PC-3 (cell line): ENCODE measurements at regions not wholly inside any gene's neighbourhood (a gene's known extent, or its start where the extent isn't known, plus 50 kb on each side); places are given as distances from the start of the nearest gene placed in this dataset.

Experiments
- ATAC-seq: fragments of 200-7000 bp; cut with Tn5 transposase; 2 replicates; pipeline ENCODE4 v1.9.1; 2020; ENCODE audit warnings: mild to moderate bottlenecking, moderate library complexity
- BruUV-seq: library from RNA; stranded (reverse); fragments of 400-500 nt; replicated peaks from 2 replicates; lab custom pipeline; 2021; lab: Mats Ljungman, UMichigan
- CTCF ChIA-PET: fragments of 300-600 bp; sonication (Branson Sonifier 250); formaldehyde crosslinking; loops from one replicate; lab custom pipeline; 2022; ENCODE audit warnings: antibody characterized with exemption; lab: Charles Lee
- POLR2A ChIA-PET: fragments of 300-600 bp; sonication (Branson Sonifier 250); formaldehyde crosslinking; loops from one replicate; lab custom pipeline; 2022; ENCODE audit warnings: antibody characterized with exemption; ENCODE audit not compliant: unreplicated experiment; lab: Charles Lee
- DNase-seq: peaks from one replicate; pipeline ENCODE4 v3.0.0-alpha.2; 2015
- H2AFZ ChIP-seq: fragments of 300-600 bp; sonication (generic); 2 replicates; pipeline ENCODE4 v1.6.0; 2016; ENCODE audit warnings: antibody characterized with exemption, low read length
- H3F3A ChIP-seq: fragments of 300-600 bp; sonication (generic); one replicate; pipeline ENCODE4 v1.6.0; 2017; ENCODE audit warnings: antibody characterized with exemption, low read length, control low read depth, mild to moderate bottlenecking; ENCODE audit not compliant: unreplicated experiment
- H3K27ac ChIP-seq: fragments of 300-600 bp; sonication (generic); 2 replicates; pipeline ENCODE4 v1.5.1; 2016; ENCODE audit warnings: mild to moderate bottlenecking, low read length
- H3K27me3 ChIP-seq: fragments of 300-600 bp; sonication (generic); 2 replicates; pipeline ENCODE4 v1.6.1; 2016; ENCODE audit warnings: low read length, mixed read lengths
- H3K36me3 ChIP-seq: fragments of 300-600 bp; sonication (generic); 2 replicates; pipeline ENCODE4 v1.6.1; 2016; ENCODE audit warnings: low read depth, mixed run types, low read length, mixed read lengths
- H3K4me1 ChIP-seq: fragments of 300-600 bp; sonication (generic); 2 replicates; pipeline ENCODE4 v1.5.1; 2016; ENCODE audit warnings: low read length; ENCODE audit not compliant: insufficient read depth
- H3K4me2 ChIP-seq: fragments of 300-600 bp; sonication (generic); 2 replicates; pipeline ENCODE4 v1.6.0; 2016; ENCODE audit warnings: low read length
- H3K4me3 ChIP-seq: fragments of 300-600 bp; sonication (generic); 2 replicates; pipeline ENCODE4 v1.5.1; 2016; ENCODE audit warnings: mild to moderate bottlenecking, low read length, mixed read lengths
- H3K79me2 ChIP-seq: fragments of 300-600 bp; sonication (generic); 2 replicates; pipeline ENCODE4 v1.6.1; 2017; ENCODE audit warnings: low read length, mixed read lengths
- H3K9ac ChIP-seq: fragments of 300-600 bp; sonication (generic); 2 replicates; pipeline ENCODE4 v1.6.0; 2016; ENCODE audit warnings: mild to moderate bottlenecking, low read length
- H3K9me2 ChIP-seq: fragments of 300-600 bp; sonication (generic); replicated peaks from 2 replicates; pipeline ENCODE4 v1.6.1; 2016; ENCODE audit warnings: mixed run types, low read length, mixed read lengths
- H3K9me3 ChIP-seq: fragments of 300-600 bp; sonication (generic); 2 replicates; pipeline ENCODE4 v1.6.1; 2016; ENCODE audit warnings: low read length, mixed read lengths
- H4K20me1 ChIP-seq: fragments of 300-600 bp; sonication (generic); 2 replicates; pipeline ENCODE4 v1.6.1; 2016; ENCODE audit warnings: low read length, mixed read lengths
- CTCF ChIP-seq: fragments of 300-600 bp; sonication (generic); conservative IDR thresholded peaks from 2 replicates; pipeline ENCODE4 v1.5.1; 2017; ENCODE audit warnings: antibody characterized with exemption, low read depth, mild to moderate bottlenecking, low read length
- EZH2 ChIP-seq: fragments of 300-600 bp; sonication (generic); IDR thresholded peaks from one replicate; pipeline ENCODE4 v1.6.1; 2017; ENCODE audit warnings: antibody characterized with exemption, mild to moderate bottlenecking, low read length; ENCODE audit not compliant: unreplicated experiment
- EZH2phosphoT487 ChIP-seq: fragments of 300-600 bp; sonication (generic); IDR thresholded peaks from 2 replicates; pipeline ENCODE4 v1.6.1; 2018; ENCODE audit warnings: mild to moderate bottlenecking, antibody characterized with exemption, low read length, borderline replicate concordance
- intact Hi-C: fragments of 100-400 bp; cut with micrococcal nuclease; formaldehyde crosslinking; loops from 2 replicates; pipeline ENCODE4 v1.9.0; 2023

- H3K79me2 ChIP-seq: no peaks in the 10 kb centered on the region
- no peaks in the 10 kb centered on the region for H3K9me2 ChIP-seq
- TF ChIP-seq CTCF: no peak
- TF ChIP-seq EZH2phosphoT487: no peak
- no peak for TF ChIP-seq EZH2
- H3K36me3 ChIP-seq: no peaks in the 10 kb centered on the region
- H3K9ac ChIP-seq: no peak overlapping the region
- BruUV-seq: no TSS peak
- H3K4me3 ChIP-seq: no peak overlapping the region
- H3K4me2 ChIP-seq: no peak overlapping the region
- peak; percentile 74 for DNase-seq
- H3F3A ChIP-seq: no peaks in the 10 kb centered on the region
- intact Hi-C loops: loop anchor here (10.0 kb wide), 1 partner anchor 131 kb away; no protein-coding TSS in a partner anchor
- H3K4me1 ChIP-seq: 0 out of 2 replicates have a peak, but pooled peaks cover 4% of the 10 kb centered on the region
- H3K27ac ChIP-seq: no peak overlapping the region
- no peaks in the 10 kb centered on the region for H3K9me3 ChIP-seq
- H3K27me3 ChIP-seq: no peaks in the 10 kb centered on the region
- H4K20me1 ChIP-seq: no peaks in the 10 kb centered on the region
- ChIA-PET POLR2A (interaction anchor here (0.6 kb wide), 1 partner anchor 22 kb away, joined by 4 read pairs; no protein-coding TSS in a partner anchor), CTCF (interaction anchor here (0.6 kb wide), 1 partner anchor 129 kb away, joined by 6 read pairs; no protein-coding TSS in a partner anchor)
- ATAC-seq: peak; percentile 99
- no peak overlapping the region for H2AFZ ChIP-seq
Observed at GRCh38 chr18:72235422-72235821, 308.7 kb downstream of the CBLN2 start.

- TF ChIP-seq EZH2phosphoT487: no peak
- no peak for TF ChIP-seq EZH2
- TF ChIP-seq CTCF: no peak
- BruUV-seq: no TSS peak
- no peak for ATAC-seq
- intact Hi-C loops: loop anchor here (10.0 kb wide), 1 partner anchor 128 kb away; no protein-coding TSS in a partner anchor
- no peak overlapping the region for H3K4me2 ChIP-seq
- DNase-seq: no peak
- no peaks in the 10 kb centered on the region for H4K20me1 ChIP-seq
- no peaks in the 10 kb centered on the region for H3F3A ChIP-seq
- H3K9ac ChIP-seq: no peak overlapping the region
- no peak overlapping the region for H3K4me3 ChIP-seq
- H2AFZ ChIP-seq: no peak overlapping the region
- POLR2A ChIA-PET: no interaction called here
- no peak overlapping the region for H3K27ac ChIP-seq
- no peaks in the 10 kb centered on the region for H3K36me3 ChIP-seq
- CTCF ChIA-PET: no interaction called here
- H3K9me2 ChIP-seq: no peaks in the 10 kb centered on the region
- no peaks in the 10 kb centered on the region for H3K79me2 ChIP-seq
- H3K4me1 ChIP-seq: 0 out of 2 replicates have a peak, but pooled peaks cover 4% of the 10 kb centered on the region
- H3K27me3 ChIP-seq: no peaks in the 10 kb centered on the region
- no peaks in the 10 kb centered on the region for H3K9me3 ChIP-seq
Observed at GRCh38 chr18:72233106-72233505, 311.0 kb downstream of the CBLN2 start.

- Histone ChIP-seq H4K20me1 (no peaks in the 10 kb centered on the region), H3K27ac (no peak overlapping the region), H3F3A (no peaks in the 10 kb centered on the region), H2AFZ (no peak overlapping the region), H3K36me3 (no peaks in the 10 kb centered on the region), H3K9me3 (no peaks in the 10 kb centered on the region), H3K4me2 (no peak overlapping the region), H3K4me3 (no peak overlapping the region), H3K9me2 (no peaks in the 10 kb centered on the region), H3K9ac (no peak overlapping the region), H3K27me3 (no peaks in the 10 kb centered on the region), H3K4me1 (0 out of 2 replicates have a peak, but pooled peaks cover 4% of the 10 kb centered on the region), H3K79me2 (no peaks in the 10 kb centered on the region)
- TF ChIP-seq CTCF: no peak
- TF ChIP-seq EZH2phosphoT487: no peak
- no peak for TF ChIP-seq EZH2
- CTCF ChIA-PET: no interaction called here
- DNase-seq (no peak), ATAC-seq (no peak)
- POLR2A ChIA-PET: no interaction called here
- no TSS peak for BruUV-seq
- intact Hi-C loops: loop anchor here (10.0 kb wide), 1 partner anchor 128 kb away; no protein-coding TSS in a partner anchor
Observed at GRCh38 chr18:72232644-72233043, 311.5 kb downstream of the CBLN2 start.
